DOHH2 (cell line): ENCODE measurements at regions not wholly inside any gene's neighbourhood (a gene's known extent, or its start where the extent isn't known, plus 50 kb on each side); places are given as distances from the start of the nearest gene placed in this dataset.

Experiments
- EZH2phosphoT487 ChIP-seq: fragments of 200-600 bp; sonication (generic); IDR thresholded peaks from 2 replicates; pipeline ENCODE4 v1.6.1; 2017; ENCODE audit warnings: borderline replicate concordance, mild to moderate bottlenecking, antibody characterized with exemption, low read length, moderate library complexity, mixed read lengths
- TF ChIP-seq, protein P1 (sequence below): fragments of 200-600 bp; sonication (generic); IDR thresholded peaks from one replicate; pipeline ENCODE4 v1.5.1; 2014; ENCODE audit warnings: antibody characterized with exemption, mild to moderate bottlenecking, low read depth, low read length; ENCODE audit not compliant: poor library complexity, severe bottlenecking

DNA sequence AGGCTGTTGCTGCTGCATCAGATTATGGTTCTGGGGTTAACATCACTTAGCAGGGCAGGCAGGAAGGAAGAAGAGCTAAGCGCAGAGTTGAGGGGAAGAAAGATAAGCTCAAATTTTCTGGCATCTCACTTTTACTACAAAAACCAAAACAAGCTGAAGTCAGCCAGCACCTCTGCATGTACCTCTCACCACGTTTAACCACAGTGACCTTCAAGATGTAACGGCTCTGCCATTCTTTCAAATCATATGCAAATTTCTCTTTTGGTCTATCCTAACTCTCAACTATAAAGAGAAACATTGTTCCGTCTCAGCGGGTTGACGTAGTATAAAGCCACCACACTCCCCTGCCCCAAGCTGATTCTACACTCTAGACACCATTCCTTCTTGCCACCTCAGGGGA lies 154.4 kb downstream of the OMA1 start:
- TF ChIP-seq, protein P1, sequence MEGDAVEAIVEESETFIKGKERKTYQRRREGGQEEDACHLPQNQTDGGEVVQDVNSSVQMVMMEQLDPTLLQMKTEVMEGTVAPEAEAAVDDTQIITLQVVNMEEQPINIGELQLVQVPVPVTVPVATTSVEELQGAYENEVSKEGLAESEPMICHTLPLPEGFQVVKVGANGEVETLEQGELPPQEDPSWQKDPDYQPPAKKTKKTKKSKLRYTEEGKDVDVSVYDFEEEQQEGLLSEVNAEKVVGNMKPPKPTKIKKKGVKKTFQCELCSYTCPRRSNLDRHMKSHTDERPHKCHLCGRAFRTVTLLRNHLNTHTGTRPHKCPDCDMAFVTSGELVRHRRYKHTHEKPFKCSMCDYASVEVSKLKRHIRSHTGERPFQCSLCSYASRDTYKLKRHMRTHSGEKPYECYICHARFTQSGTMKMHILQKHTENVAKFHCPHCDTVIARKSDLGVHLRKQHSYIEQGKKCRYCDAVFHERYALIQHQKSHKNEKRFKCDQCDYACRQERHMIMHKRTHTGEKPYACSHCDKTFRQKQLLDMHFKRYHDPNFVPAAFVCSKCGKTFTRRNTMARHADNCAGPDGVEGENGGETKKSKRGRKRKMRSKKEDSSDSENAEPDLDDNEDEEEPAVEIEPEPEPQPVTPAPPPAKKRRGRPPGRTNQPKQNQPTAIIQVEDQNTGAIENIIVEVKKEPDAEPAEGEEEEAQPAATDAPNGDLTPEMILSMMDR: no peak
- TF ChIP-seq EZH2phosphoT487: no peak
